ENCODE measurements at regions not wholly inside any gene's neighbourhood (a gene's known extent, or its start where the extent isn't known, plus 50 kb on each side); places are given as distances from the start of the nearest gene placed in this dataset.
"Not testable (repeated sequence)": the region's sequence is repeated elsewhere in the genome, so short reads cannot be mapped to it uniquely, and the experiment has no call there.

DNA sequence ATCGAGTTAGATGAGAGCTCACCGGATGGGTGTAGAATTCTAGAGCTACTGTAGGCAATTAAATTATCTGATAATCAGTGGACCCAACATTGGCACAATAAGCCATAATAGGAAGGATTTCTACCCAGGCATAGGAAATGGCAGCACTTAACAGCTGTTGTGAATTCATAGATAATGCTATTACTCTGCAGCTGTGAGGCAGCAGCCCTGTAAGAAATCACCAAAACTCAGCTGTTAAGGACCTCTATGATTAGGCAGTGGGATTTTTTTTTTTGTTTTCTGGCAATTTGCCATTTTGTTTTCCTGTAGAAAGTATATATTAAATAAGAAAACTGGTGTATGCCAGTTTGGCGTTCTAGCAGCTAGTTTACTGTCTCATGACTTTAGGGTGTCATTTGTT lies 609.1 kb upstream of the SLC35B3 start:
- no peak for DNase-seq

DNA sequence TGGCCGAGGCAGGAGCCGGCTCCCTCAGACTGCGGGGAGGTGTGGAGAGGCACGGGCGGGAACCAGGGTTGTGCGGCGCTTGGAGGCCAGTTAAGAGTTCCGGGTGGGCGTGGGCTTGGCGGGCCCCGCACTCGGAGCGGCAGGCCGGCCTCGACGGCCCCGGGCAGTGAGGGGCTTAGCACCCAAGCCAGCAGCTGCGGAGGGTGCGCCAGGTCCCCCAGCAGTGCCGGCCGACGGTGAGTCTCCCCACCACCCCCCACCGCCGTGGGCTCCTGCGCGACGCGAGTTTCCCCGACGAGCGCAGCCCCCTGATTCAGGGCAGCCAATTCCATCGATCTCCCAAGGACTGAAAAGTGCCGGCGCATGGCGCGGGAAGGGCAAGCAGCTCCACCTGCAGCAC lies 605.4 kb upstream of the SLC35B3 start:
- DNase-seq, result no peak

DNA sequence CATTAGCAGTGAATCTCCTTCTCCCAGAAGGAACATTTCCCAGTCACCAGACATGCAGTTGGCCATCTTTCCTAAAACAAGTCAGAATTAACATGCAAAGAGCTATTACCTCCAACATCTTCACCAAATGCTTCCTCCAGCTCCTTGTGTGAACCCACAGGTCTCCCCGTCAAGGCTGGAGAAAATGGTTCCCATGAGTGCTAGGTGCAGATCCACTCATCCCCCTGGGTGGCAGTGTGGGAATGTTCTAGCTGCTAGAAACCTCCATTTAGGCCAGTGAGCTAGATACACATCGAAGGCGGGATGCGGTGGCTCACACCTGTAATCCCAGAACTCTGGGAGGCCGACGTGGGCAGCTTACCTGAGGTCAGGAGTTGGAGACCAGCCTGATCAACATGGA lies 603.9 kb upstream of the SLC35B3 start:
- no peak for DNase-seq

DNA sequence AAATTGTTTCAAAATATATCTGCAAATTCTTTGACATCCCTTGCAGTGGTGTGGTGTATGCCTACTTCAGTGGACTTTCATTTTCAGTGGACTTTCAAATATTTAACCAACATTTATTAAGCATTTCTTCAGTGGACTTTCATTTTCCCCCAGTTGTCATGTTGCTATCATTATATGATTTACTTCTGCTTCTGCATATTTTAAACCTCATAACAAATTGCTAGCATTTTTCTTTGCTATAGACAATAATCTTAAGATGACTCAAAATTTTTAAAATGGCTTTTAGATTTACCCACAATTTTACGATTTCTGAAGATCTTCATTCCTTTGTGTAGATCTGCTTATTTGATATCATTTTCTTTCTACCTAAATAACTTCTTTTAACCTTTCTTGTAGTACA lies 592.7 kb upstream of the SLC35B3 start:
- DNase-seq, result no peak

DNA sequence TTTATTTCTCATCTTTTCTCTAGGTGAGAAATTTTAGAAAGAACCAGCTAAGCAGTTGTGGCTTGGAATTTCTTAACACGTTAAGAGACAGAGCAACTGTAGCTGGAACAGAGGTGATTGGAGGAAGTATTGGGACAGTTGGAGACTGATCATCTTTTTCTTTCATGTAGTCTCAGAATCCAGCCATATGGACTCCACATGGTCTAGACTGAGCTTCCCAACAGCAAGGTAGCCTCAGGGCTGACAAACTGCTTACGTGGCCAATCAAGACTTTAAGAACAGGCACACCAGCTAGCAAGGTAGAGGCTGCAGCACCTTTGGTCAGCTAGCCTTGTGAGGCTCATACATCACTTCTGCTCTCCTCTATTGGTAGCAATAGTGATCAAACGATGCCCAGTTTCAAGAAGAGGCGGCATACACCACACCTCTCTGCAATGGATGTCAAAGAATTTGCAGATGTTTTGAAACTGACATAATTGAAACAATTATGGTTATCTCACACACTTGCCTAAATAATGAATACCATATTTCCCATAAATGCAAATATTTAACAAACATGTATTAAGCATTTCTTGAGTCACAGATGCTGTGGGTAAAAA lies 590.5 kb upstream of the SLC35B3 start:
- no peak for DNase-seq

DNA sequence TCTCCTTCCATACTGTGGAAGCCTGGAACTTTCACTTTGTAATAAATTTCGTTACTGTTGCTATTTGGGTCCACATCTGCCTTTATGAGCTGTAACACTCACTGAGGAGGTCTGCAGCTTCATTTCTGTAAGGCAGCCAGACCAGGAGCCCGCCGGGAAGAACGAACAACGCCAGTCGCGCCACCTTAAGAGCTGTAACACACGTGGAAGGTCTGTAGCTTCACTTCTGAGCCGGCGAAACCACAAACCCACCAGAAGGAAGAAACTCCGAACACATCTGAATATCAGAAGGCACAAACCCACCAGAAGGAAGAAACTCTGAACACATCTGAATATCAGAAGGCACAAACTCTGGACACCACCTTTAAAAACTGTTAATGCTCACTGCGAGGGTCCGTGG lies 589.9 kb upstream of the SLC35B3 start:
- no peak for DNase-seq

DNA sequence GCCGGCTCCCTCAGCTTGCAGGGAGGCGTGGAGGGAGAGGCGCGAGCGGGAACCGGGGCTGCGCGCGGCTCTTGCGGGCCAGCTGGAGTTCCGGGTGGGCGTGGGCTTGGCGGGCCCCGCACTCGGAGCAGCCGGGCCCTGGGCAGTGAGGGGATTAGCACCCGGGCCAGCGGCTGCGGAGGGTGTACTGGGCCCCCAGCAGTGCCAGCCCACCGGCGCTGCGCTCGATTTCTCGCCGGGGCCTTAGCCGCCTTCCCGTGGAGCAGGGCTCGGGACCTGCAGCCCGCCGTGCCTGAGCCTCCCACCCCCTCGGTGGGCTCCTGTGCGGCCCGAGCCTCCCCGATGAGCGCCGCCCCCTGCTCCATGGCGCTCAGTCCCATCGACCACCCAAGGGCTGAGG lies 588.9 kb upstream of the SLC35B3 start:
- not testable (repeated sequence) for DNase-seq

DNA sequence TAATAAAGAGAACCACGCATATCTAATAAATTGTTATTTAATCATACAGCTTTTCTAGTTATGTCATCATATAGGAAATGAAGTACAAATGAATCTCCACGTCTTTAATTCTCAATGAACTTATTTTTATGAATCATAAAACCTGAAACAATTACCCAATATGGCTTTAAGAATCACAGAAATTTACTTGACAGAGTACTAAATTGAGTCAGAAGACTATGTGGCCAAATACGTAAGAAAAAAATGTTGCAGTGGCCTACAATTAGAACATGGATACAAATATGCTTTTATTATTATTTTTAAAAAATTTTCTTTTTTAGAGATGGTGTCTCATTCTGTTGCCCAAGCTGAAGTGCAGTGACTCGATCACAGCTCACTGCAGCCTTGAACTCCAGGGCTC lies 584.7 kb upstream of the SLC35B3 start:
- no peak for DNase-seq

DNA sequence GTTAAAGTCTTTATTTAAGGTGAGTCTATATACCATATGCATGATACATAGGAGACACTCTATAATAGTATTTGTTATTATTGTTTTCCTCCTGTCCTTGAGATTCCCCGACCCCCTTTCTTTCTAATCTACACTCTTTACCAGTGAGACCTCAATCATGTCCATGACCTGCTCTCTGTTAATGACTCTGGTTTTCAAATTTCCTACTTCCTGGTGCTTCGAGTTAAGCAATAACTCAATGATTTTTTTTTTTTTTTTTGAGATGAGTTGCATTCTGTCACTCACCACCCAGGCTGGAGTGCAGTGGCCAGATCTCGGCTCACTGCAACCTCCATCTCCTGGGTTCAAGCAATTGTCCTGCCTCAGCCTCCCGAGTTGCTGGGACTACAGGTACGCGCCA lies 574.6 kb upstream of the SLC35B3 start:
- no peak for DNase-seq

DNA sequence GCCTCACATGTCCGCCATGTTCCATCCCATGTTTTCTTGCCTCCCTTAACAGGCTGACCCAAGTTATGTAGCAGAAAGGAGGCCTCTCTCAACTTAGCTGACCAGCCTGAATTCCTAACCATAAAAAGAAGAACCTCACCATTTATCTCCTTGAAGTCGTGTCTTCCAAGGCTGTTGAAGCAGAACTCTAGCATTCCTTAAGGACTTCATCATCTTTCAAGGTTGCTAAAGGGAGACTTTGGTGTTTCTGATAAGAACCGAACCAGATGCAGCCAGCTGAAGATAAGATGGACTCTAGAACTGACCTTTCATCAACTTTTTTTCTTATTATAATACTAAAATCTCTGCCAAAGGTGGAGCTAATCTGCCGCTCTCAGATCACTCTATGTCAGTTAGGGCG lies 571.7 kb upstream of the SLC35B3 start:
- no peak for DNase-seq

DNA sequence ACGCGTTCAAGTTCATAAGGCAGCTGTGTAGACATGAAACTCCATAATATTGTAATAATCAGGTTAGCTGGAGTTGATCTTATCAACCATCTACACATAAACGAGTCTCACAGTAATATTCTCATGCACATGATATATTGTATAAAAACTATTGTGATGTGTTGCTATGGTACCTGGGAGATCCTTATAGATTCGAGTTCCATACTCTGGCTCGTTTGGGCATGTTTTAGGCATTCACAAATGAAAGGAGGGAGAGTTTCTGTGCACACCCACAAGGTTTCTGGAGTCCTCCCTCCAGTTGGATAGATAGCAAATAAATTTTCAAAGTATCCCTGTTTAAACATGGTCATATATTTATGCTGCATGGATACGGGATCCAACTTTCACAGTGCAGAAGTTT lies 567.5 kb upstream of the SLC35B3 start:
- no peak for DNase-seq

DNA sequence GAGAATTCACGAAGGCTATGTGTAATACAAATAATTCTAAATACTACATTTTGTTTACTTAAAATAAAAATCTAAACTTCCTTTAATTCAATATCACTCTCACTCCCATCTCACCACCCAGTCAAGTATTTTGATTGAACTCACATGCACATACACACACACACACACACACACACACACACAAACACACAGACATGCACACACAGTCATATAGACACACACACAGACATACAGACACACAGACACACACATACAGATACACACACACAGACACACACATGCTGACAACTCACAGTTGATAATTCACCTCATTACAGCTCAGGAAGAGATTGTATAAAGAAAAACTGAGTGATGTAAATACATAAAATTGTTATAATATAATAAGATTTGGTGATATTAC lies 559.8 kb upstream of the SLC35B3 start:
- no peak for DNase-seq

DNA sequence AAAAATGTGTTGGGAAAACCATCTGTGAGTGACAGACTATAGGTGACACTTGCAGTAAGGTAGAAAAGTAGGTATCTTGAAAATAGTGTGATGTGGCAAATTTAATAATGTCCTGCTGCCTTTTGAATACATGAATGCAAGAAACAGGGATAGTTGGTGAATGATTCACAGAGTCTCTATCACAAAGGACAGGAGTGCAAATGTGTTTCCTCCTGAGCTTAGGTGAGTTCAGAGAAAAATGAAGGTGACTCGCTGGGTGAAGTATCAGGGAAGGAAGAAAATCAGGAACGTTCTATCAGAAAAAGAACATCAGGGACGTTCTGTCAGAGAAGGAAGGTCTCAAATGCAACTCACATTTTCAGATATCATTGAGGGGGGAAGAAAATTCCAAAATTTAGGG lies 557.8 kb upstream of the SLC35B3 start:
- DNase-seq, result no peak

DNA sequence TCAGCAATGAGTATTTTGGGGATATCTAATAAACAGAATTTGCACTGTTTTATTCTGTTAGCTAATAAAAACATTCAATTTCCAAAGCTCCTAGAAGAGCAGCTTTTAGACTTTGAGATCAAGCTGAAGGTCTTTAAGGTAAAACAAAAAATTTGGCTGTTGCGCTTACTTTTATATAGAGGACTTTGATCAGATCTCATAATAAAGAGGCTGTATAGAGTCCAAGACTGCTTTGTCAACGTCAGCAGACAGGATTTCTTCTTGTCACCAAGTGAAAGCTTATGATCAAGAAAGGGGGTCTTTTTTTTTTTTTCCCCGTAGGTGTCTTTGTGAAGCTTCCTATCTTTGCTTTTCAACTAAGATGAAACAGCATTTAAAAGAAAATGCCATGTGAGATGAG lies 556.5 kb upstream of the SLC35B3 start:
- DNase-seq, result no peak

DNA sequence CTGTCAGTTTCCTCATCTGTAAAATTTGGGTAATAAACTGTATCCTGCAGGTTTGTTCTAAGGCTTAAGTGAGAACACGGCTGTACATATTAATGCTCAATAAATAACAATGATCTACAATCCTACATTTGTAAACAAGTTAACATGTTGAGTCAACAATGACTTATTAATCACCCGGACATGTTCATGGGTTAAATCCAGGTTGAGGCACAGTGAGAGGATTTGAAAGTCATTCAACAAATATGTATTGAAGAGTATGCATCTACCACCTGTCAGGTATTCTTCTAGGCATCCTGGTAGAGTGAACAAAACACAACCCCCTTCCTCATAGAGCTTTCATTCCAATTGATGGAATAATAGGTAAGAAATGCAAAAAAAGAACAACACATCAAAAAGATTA lies 554.7 kb upstream of the SLC35B3 start:
- no peak for DNase-seq

DNA sequence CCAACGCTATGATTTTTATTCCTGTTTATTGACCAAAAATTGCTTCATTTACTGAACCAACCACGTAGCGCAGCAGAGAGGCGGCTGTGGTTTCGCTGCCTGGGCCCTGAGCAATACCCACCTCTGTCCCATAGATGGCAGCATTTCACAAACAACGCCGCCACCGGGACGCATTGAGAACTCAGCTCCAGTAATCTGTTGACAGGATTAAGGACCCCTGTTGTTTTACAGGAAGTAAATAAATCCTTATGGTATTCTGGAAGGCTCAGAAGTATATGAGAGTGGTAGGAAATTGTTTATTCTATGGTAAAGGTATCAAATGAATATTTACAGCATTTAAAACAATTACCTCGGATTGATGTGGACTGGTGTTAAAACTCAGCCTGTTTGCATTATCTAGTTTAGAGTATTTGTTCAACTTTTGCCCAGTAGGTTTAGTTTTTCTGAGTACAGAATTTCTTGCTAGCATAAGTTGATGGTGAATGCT lies 547.9 kb upstream of the SLC35B3 start:
- DNase-seq, result peak; percentile 6

DNA sequence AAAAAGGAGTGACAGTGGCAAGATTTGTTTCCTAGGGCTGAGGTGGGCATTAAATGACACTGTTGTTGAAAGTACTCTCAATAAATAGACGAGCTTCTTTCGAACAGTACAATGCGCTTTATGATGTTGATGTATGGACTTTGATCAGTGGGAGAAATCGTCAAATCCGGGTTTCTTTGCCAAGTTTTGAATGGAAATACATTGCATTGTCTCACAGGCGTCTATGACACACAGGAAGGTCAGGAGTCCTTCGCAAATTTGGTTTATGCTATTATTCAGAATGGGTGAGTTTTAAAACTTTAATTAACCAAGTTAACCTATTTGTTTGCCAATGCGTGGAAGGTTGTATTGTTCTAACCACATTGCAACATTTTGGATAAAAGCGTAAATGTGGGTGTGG lies 547.3 kb upstream of the SLC35B3 start:
- no peak for DNase-seq

DNA sequence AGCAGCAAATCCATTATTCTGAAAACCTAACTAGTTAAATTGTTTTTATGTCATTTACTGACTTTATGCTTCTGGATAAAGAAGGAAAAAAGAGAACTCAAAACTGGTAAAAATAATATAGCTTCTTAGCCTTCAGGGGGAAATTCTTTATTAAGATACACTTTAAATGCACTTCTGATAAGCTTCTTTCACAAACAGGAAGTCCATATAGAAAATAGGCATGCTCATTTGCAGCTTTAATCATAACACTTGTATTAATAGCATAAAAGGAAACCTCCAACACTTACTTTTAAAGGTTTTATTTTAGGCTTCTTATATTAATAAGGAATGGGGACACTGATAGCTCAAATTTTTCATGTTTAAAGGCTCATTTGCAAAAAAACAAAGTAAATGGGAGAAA lies 538.0 kb upstream of the SLC35B3 start:
- DNase-seq, result no peak

DNA sequence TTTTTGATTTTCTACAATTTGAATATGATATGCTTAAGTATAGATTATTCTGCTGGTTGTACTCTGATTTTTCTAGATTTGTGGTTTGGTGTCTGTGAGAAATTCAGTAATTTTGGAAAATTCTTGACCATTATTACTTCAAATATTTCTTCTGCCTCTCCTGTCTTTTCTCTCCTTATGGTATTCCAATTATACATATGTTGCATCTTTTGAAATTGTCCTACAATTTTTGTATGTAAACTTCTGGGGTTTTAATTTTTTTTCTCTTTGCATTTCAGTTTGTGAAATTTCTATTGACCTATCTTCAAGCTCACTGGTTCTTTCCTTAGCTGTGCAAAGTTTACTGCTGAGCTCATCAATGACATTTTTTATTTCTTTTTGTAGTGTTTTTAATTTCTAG lies 534.4 kb upstream of the SLC35B3 start:
- DNase-seq, result no peak

DNA sequence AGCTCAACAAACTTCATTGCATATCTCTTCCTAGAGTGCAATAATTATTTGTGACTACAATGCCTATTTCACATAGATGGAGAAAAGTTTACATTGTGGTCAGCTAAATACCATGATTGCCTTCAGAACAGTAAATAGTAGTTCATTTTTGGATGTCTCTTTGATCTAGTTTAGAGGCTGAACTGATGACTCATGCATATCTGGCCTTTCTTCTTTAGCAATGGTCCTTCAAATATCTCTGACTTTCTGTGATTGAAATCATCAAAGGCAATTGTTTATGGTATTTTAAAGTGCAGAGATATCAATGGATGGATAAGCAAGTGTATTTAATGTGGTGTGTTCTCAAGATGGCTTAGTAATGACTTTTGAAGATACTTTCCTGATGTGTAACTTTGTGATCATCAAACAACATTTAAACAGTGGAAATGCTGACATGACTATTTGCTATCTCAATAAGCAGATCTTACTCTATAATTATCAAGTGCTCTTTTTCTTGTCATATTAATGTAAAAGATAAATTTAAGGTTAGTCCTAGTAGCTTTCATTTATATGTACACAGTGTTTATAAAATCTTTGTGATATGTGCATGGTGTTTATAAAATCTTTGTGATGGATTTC lies 523.7 kb upstream of the SLC35B3 start:
- DNase-seq, result no peak

DNA sequence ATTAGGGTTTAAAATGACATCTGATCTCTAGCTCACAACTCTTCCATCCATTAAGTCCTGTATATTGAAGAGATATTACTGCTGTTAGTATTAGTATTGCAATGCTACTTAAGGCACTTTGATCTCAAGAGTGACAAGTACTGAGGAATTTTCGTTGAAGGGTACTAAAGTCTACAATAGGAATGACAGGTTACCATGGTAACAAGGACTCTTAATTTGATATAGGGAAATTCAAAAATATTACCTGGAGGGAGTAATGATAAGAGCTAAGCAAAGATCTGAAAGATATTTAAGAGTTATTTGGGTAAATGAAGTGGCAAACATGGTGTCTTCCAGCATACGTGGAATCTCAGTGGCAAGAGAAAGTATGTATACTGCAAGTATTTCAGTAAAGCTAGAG lies 518.0 kb upstream of the SLC35B3 start:
- DNase-seq, result no peak

DNA sequence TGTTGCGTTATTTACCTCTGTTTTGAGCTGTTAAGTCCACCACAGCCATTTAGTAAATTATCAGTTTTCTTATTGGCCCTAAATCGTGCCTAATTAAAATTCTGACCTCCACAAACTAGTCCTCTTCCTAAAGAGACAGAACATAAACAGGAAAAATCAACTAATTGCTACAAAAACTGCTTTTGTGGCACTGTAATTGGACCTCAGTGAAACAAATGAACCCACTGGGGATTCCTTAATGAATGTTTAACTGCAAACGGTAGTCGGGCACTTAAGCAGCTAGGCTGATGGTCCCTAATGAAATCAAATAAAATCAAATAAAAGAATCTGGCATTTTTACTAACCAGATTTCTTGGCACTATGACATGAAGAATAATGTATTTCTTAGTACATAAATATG lies 513.4 kb upstream of the SLC35B3 start:
- no peak for DNase-seq

DNA sequence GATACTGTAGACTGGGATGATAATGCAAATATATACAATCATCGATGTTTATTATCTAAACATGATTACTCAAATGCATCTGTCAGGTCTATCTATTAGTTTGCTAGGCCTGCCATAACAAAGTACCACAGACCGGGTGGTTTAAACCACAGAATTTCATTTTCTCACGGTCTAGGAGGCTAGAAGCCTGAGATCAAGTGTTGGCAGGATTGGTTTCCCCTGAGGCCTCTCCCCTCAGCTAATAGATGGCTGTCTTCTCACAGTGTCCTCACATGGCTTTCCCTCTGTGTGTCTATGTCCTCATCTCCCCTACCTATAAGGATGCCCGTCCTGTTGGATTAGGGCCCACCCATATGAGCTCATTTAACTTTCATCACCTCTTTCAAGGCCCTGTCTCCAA lies 512.6 kb upstream of the SLC35B3 start:
- DNase-seq, result no peak

DNA sequence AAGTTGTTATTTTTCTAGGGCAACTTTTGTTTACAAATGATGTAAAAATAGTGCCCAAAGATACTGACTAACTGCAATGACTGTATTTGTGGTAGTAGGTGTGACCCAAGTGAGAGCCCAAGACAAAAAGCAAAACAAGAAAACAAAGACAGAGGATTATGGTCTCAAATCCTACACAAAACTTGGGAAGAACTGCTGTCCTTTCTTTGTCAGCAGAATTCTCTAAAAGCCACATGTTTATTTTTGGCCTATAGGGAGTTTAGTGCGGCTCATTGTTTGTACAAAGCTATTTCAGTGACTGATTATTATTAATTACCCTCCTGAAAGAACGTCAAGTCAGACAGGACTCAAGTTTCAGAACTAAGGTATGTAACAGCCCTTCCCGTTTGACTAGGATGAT lies 509.2 kb upstream of the SLC35B3 start:
- no peak for DNase-seq

DNA sequence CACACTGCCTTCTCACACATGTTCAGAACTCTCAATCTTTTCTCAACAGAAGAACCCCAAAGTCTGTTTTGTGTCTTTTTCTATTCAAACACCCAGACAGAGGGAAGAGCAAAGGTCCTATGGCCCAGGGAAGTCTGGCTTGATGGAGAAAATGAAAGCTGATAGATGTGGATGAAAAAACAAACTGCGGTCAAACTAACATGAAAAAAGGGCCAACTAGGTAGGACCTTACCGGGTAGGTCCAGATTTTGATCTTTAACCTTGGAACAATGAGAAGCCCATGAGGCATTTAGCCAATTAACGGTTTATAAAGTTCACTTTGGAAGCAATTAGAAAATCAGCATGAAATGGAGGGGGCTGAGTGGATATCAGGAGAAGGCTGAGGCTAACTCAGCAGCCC lies 507.7 kb upstream of the SLC35B3 start:
- DNase-seq, result no peak

All from NK-92 treated with Interleukin-12 subunit alpha and Interleukin-12 subunit beta, amount 100 ng/mL, for 24 hours (cell line).